ENCODE measurements at regions not wholly inside any gene's neighbourhood (a gene's known extent, or its start where the extent isn't known, plus 50 kb on each side); places are given as distances from the start of the nearest gene placed in this dataset.

DNA sequence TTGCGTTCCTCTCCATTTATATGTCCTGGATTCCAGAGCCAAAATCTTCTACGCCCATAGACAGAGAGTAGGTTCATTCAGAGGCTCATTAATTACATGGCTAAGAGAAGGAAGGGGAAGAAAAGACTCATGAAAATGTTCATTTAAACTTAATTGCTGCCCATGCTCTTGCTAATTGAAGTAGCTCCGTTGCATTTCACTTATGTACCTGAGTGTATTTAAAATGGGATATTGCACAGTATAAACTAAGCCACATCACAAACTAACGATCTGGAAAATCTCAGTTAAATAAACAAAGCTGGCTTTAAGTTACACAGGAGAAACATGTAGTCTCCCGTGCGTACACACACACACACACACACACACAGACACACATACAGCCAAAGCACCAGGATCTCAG, 269.2 kb downstream of the CDC5L start:
- FAIRE-seq, result no peak
- Histone ChIP-seq H4K20me1 (ENCODE audit: control insufficient read depth, extremely low read depth, insufficient read depth, low read length) (no peaks in the 10 kb centered on the region), H3K27me3 (ENCODE audit: control insufficient read depth, extremely low read depth, insufficient read depth, low read length) (no peaks in the 10 kb centered on the region), H3K9ac (ENCODE audit: control insufficient read depth, extremely low read depth, insufficient read depth, low read length) (no peak overlapping the region), H3K9me1 (ENCODE audit: control insufficient read depth, extremely low read depth, insufficient read depth, low read length) (no peaks in the 10 kb centered on the region), H3K27ac (ENCODE audit: control insufficient read depth, insufficient read depth, low read length) (no peak overlapping the region), H3K4me3 (ENCODE audit: control insufficient read depth in 2 of 3, extremely low read depth in 1 of 3, insufficient read depth in 2 of 3, low read depth in 1 of 3, low read length in 3 of 3) (no peak overlapping the region), H2AFZ (ENCODE audit: control insufficient read depth, low read length) (no peak overlapping the region), H3K4me1 (ENCODE audit: control insufficient read depth, extremely low read depth, insufficient read depth, low read length) (peaks cover 16% of the 10 kb centered on the region), H3K4me2 (ENCODE audit: control insufficient read depth, extremely low read depth, insufficient read depth, low read depth, low read length) (no peak overlapping the region), H3K36me3 (ENCODE audit: control insufficient read depth in 2 of 2, extremely low read depth in 1 of 2, insufficient read depth in 2 of 2, low read length in 2 of 2) (no peaks in the 10 kb centered on the region), H3K9me3 (ENCODE audit: control insufficient read depth, low read depth, low read length) (no peaks in the 10 kb centered on the region), H3K79me2 (ENCODE audit: control insufficient read depth, insufficient read depth, low read length) (no peaks in the 10 kb centered on the region)
- no peak for DNase-seq (ENCODE audit: low read depth, low spot score)
- dilution Hi-C loops (cut with MboI; ENCODE audit: extremely low pct_ligation_motif_present, low sequenced_read_pairs), result no loop called here
- TF ChIP-seq, protein P1, sequence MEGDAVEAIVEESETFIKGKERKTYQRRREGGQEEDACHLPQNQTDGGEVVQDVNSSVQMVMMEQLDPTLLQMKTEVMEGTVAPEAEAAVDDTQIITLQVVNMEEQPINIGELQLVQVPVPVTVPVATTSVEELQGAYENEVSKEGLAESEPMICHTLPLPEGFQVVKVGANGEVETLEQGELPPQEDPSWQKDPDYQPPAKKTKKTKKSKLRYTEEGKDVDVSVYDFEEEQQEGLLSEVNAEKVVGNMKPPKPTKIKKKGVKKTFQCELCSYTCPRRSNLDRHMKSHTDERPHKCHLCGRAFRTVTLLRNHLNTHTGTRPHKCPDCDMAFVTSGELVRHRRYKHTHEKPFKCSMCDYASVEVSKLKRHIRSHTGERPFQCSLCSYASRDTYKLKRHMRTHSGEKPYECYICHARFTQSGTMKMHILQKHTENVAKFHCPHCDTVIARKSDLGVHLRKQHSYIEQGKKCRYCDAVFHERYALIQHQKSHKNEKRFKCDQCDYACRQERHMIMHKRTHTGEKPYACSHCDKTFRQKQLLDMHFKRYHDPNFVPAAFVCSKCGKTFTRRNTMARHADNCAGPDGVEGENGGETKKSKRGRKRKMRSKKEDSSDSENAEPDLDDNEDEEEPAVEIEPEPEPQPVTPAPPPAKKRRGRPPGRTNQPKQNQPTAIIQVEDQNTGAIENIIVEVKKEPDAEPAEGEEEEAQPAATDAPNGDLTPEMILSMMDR (optimal IDR thresholded peaks at IDR 0.05 in 1 of 3, IDR thresholded peaks at IDR 0.05 in 1 of 3, conservative IDR thresholded peaks at IDR 0.05 in 1 of 3; ENCODE audit: extremely low read depth in 1 of 3, insufficient read depth in 2 of 3, low read length in 3 of 3), result no peak
- no peak for TF ChIP-seq EZH2 (IDR thresholded peaks at IDR 0.05; ENCODE audit: low read length)

DNA sequence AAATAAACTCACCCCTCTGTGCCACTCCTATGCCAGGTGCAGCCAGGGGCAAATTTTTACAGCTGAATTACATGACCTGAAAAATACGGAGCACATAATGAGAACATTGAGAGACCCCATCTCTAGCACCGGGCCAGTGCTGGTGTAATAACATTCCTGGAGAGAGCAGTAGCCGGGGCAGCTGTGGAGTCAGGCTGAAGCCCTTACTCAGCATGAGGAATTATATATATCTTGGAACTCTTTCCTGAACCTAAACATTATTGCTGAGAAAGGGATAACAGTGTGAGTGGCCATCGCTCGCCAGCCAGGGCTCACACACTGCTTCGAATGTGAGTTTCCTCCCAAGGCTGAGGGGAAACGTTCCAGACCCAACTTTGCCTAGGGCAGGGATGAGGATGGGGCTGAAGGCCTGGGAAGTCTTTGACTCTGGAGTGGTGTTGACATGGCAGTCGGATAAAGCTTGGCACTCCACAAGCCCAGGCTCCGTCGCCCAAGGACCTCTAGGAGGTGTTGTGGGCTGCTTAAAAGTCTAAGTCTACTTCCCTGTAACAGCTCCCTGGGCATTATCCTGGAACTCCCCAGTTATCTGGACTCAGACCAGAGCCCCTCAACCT, 269.8 kb downstream of the CDC5L start:
- Histone ChIP-seq H3K36me3 (ENCODE audit: control insufficient read depth in 2 of 2, extremely low read depth in 1 of 2, insufficient read depth in 2 of 2, low read length in 2 of 2) (no peaks in the 10 kb centered on the region), H4K20me1 (ENCODE audit: control insufficient read depth, extremely low read depth, insufficient read depth, low read length) (no peaks in the 10 kb centered on the region), H3K4me2 (ENCODE audit: control insufficient read depth, extremely low read depth, insufficient read depth, low read depth, low read length) (no peak overlapping the region), H3K9me3 (ENCODE audit: control insufficient read depth, low read depth, low read length) (no peaks in the 10 kb centered on the region), H2AFZ (ENCODE audit: control insufficient read depth, low read length) (no peak overlapping the region), H3K9ac (ENCODE audit: control insufficient read depth, extremely low read depth, insufficient read depth, low read length) (no peak overlapping the region), H3K27ac (ENCODE audit: control insufficient read depth, insufficient read depth, low read length) (no peak overlapping the region), H3K9me1 (ENCODE audit: control insufficient read depth, extremely low read depth, insufficient read depth, low read length) (no peaks in the 10 kb centered on the region), H3K79me2 (ENCODE audit: control insufficient read depth, insufficient read depth, low read length) (no peaks in the 10 kb centered on the region), H3K4me3 (ENCODE audit: control insufficient read depth in 2 of 3, extremely low read depth in 1 of 3, insufficient read depth in 2 of 3, low read depth in 1 of 3, low read length in 3 of 3) (no peak overlapping the region), H3K4me1 (ENCODE audit: control insufficient read depth, extremely low read depth, insufficient read depth, low read length) (peaks cover 22% of the 10 kb centered on the region), H3K27me3 (ENCODE audit: control insufficient read depth, extremely low read depth, insufficient read depth, low read length) (no peaks in the 10 kb centered on the region)
- dilution Hi-C loops (cut with MboI; ENCODE audit: extremely low pct_ligation_motif_present, low sequenced_read_pairs), result no loop called here
- no peak for TF ChIP-seq EZH2 (IDR thresholded peaks at IDR 0.05; ENCODE audit: low read length)
- TF ChIP-seq, protein P1 (optimal IDR thresholded peaks at IDR 0.05 in 1 of 3, IDR thresholded peaks at IDR 0.05 in 1 of 3, conservative IDR thresholded peaks at IDR 0.05 in 1 of 3; ENCODE audit: extremely low read depth in 1 of 3, insufficient read depth in 2 of 3, low read length in 3 of 3), result no peak
- FAIRE-seq (no peak), DNase-seq (ENCODE audit: low read depth, low spot score) (no peak)
